Mesothelial cell of epicardium (in vitro differentiated cells): ENCODE measurements at regions not wholly inside any gene's neighbourhood (a gene's known extent, or its start where the extent isn't known, plus 50 kb on each side); places are given as distances from the start of the nearest gene placed in this dataset.

Experiments used
- DNase-seq, 2 experiments: peaks; one replicate each; pipeline ENCODE4 v3.0.0; 2021; ENCODE audit warnings: low spot score in 2 of 2; ENCODE audit not compliant: unreplicated experiment in 2 of 2
- H3K27ac Mint-ChIP-seq: 2 replicates; pipeline ENCODE4 v1.8.0; 2021; ENCODE audit warnings: mixed read lengths
- H3K27me3 Mint-ChIP-seq: 2 replicates; pipeline ENCODE4 v1.8.0; 2021; ENCODE audit warnings: low read depth, mixed read lengths
- H3K36me3 Mint-ChIP-seq: 2 replicates; pipeline ENCODE4 v1.8.0; 2021; ENCODE audit warnings: mixed read lengths
- H3K4me1 Mint-ChIP-seq: 2 replicates; pipeline ENCODE4 v1.8.0; 2021; ENCODE audit warnings: mixed read lengths
- H3K4me3 Mint-ChIP-seq: 2 replicates; pipeline ENCODE4 v1.8.0; 2021; ENCODE audit warnings: mild to moderate bottlenecking, moderate library complexity, mixed read lengths
- H3K9me3 Mint-ChIP-seq: 2 replicates; pipeline ENCODE4 v1.8.0; 2021; ENCODE audit warnings: mixed read lengths
- CTCF ChIP-seq: fragments of 200-600 bp; sonication (generic); IDR thresholded peaks from one replicate; pipeline ENCODE4 v1.5.0; 2021; ENCODE audit warnings: antibody characterized with exemption; ENCODE audit not compliant: unreplicated experiment

GRCh38 chr4:138815811-138816210, 199.8 kb upstream of the NOCT start:
- TF ChIP-seq CTCF = no peak
- H3K27ac Mint-ChIP-seq = peak overlapping the region; percentile 15

GRCh38 chr4:138805736-138806135, 209.8 kb upstream of the NOCT start:
- Mint-ChIP-seq H3K4me1 (peaks cover 62% of the 10 kb centered on the region), H3K27me3 (no peaks in the 10 kb centered on the region), H3K4me3 (no peak overlapping the region), H3K9me3 (no peaks in the 10 kb centered on the region), H3K36me3 (no peaks in the 10 kb centered on the region), H3K27ac (peak overlapping the region; percentile 35)
- no peak for DNase-seq
- TF ChIP-seq CTCF = no peak

More at GRCh38 chr4:138815811-138816210, 199.8 kb upstream of the NOCT start:
- Mint-ChIP-seq H3K4me1 (peaks cover 20% of the 10 kb centered on the region), H3K27me3 (no peaks in the 10 kb centered on the region), H3K9me3 (peaks cover 27% of the 10 kb centered on the region), H3K36me3 (peaks cover 7% of the 10 kb centered on the region), H3K4me3 (no peak overlapping the region)
- DNase-seq = no peak

GRCh38 chr4:138804711-138805110, 210.9 kb upstream of the NOCT start:
- Mint-ChIP-seq H3K9me3 (no peaks in the 10 kb centered on the region), H3K4me1 (peaks cover 72% of the 10 kb centered on the region), H3K4me3 (peak overlapping the region; percentile 39), H3K27me3 (no peaks in the 10 kb centered on the region), H3K27ac (peak overlapping the region; percentile 83), H3K36me3 (no peaks in the 10 kb centered on the region)
- no peak for DNase-seq
- no peak for TF ChIP-seq CTCF

GRCh38 chr4:138803051-138803450, 212.5 kb upstream of the NOCT start:
- H3K27ac Mint-ChIP-seq = no peak overlapping the region
- H3K36me3 Mint-ChIP-seq = no peaks in the 10 kb centered on the region
- H3K9me3 Mint-ChIP-seq = no peaks in the 10 kb centered on the region
- H3K4me3 Mint-ChIP-seq = no peak overlapping the region
- no peak for TF ChIP-seq CTCF
- no peak for DNase-seq
- no peaks in the 10 kb centered on the region for H3K27me3 Mint-ChIP-seq
- peaks cover 69% of the 10 kb centered on the region for H3K4me1 Mint-ChIP-seq

GRCh38 chr4:138802499-138802898, 213.1 kb upstream of the NOCT start:
- Mint-ChIP-seq H3K4me3 (no peak overlapping the region), H3K9me3 (no peaks in the 10 kb centered on the region), H3K27me3 (no peaks in the 10 kb centered on the region), H3K27ac (no peak overlapping the region), H3K36me3 (no peaks in the 10 kb centered on the region), H3K4me1 (peaks cover 69% of the 10 kb centered on the region)
- DNase-seq = no peak
- no peak for TF ChIP-seq CTCF

- Mint-ChIP-seq H3K4me3 (no peak overlapping the region), H3K27ac (no peak overlapping the region), H3K36me3 (no peaks in the 10 kb centered on the region), H3K27me3 (no peaks in the 10 kb centered on the region), H3K4me1 (peaks cover 62% of the 10 kb centered on the region), H3K9me3 (no peaks in the 10 kb centered on the region)
- no peak for DNase-seq
- TF ChIP-seq CTCF = no peak
These were observed 215.2 kb upstream of the NOCT start for GRCh38 chr4:138800421-138800820.
